ENCODE measurements at regions not wholly inside any gene's neighbourhood (a gene's known extent, or its start where the extent isn't known, plus 50 kb on each side); places are given as distances from the start of the nearest gene placed in this dataset.

- no peak for DNase-seq
- intact Hi-C loops (cut with DNase I), result no loop called here
- no peak overlapping the region for H3K4me3 ChIP-seq (replicated peaks in 1 of 3)
- TF ChIP-seq, protein P1, sequence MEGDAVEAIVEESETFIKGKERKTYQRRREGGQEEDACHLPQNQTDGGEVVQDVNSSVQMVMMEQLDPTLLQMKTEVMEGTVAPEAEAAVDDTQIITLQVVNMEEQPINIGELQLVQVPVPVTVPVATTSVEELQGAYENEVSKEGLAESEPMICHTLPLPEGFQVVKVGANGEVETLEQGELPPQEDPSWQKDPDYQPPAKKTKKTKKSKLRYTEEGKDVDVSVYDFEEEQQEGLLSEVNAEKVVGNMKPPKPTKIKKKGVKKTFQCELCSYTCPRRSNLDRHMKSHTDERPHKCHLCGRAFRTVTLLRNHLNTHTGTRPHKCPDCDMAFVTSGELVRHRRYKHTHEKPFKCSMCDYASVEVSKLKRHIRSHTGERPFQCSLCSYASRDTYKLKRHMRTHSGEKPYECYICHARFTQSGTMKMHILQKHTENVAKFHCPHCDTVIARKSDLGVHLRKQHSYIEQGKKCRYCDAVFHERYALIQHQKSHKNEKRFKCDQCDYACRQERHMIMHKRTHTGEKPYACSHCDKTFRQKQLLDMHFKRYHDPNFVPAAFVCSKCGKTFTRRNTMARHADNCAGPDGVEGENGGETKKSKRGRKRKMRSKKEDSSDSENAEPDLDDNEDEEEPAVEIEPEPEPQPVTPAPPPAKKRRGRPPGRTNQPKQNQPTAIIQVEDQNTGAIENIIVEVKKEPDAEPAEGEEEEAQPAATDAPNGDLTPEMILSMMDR (IDR thresholded peaks at IDR 0.05), result no peak
- TF ChIP-seq POLR2A (IDR thresholded peaks at IDR 0.05), result no peak
- no peaks in the 10 kb centered on the region for H3K27me3 ChIP-seq
- H3K36me3 ChIP-seq, result no peaks in the 10 kb centered on the region
- no peak overlapping the region for H3K27ac ChIP-seq
- WGBS, 2 donors, result 58 to 67% methylated on average over 4 of the region's 4 CpGs
- H3K9me3 ChIP-seq, result no peaks in the 10 kb centered on the region
- H3K4me1 ChIP-seq, result no peaks in the 10 kb centered on the region
These were observed 98.0 kb downstream of the MARCHF4 start for GRCh38 chr2:216274194-216274840.

DNA sequence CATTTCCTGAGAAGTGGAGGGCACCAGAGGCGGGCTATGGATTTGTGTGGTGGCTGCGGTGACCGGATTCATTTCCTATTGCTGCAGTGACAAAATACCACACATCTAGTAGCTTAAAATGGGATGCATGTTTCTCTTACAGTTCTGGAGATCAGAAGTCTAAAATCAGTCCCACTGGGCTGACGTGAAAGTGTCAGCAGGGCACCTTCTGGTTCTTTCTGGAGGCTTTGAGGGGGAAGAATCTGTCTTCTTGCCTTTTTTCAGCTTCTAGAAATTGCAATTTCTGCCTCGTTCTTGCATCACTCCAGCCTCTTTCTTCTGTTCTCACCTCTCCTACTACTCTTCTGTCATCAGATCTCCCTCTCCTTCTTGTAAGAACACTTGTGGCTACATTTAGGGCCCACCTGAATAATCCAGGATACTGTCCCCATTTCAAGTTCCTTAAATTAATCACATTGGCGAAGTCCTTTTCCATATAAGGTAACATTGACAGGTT, 111.2 kb downstream of the MARCHF4 start:
- no peaks in the 10 kb centered on the region for H3K4me1 ChIP-seq
- no peak for TF ChIP-seq POLR2A (IDR thresholded peaks at IDR 0.05)
- TF ChIP-seq, protein P1 (IDR thresholded peaks at IDR 0.05), result no peak
- no peaks in the 10 kb centered on the region for H3K27me3 ChIP-seq
- DNase-seq, result no peak
- no peak overlapping the region for H3K4me3 ChIP-seq (replicated peaks in 1 of 3)
- no peak overlapping the region for H3K27ac ChIP-seq
- no peaks in the 10 kb centered on the region for H3K9me3 ChIP-seq
- intact Hi-C loops (cut with DNase I), result no loop called here
- 92 to 96% methylated on average over 6 of the region's 6 CpGs for WGBS, 2 donors
- H3K36me3 ChIP-seq, result no peaks in the 10 kb centered on the region

- Histone ChIP-seq H3K36me3 (no peaks in the 10 kb centered on the region), H3K4me1 (no peaks in the 10 kb centered on the region), H3K4me3 (replicated peaks in 1 of 3) (no peak overlapping the region), H3K9me3 (no peaks in the 10 kb centered on the region), H3K27ac (no peak overlapping the region), H3K27me3 (no peaks in the 10 kb centered on the region)
- WGBS, 2 donors, result 80 to 86% methylated on average over 4 of the region's 4 CpGs
- intact Hi-C loops (cut with DNase I), result no loop called here
- no peak for DNase-seq
- TF ChIP-seq POLR2A (IDR thresholded peaks at IDR 0.05), result no peak
- TF ChIP-seq, protein P1 (IDR thresholded peaks at IDR 0.05), result no peak
These were observed 111.7 kb downstream of the MARCHF4 start for GRCh38 chr2:216260629-216261028.

DNA sequence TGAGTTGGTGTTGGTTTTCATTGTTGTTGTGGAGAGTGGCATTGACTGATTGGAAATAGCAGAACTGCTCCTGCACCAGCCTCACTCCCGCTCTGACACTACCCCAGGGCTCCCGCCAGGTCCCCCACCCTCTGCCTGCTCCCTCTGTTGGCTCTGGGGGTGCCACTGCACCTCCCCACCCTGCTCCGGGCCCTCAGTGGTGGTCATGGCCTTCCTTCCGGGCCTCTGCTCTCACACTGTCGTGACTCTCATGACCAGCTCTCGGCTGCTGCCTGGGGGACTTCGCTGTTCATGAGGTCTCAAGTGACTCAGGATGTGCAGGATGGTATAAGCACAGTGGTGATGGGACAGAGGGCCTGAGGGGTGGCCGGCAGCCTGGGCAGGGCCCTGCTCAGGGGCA, 113.2 kb downstream of the MARCHF4 start:
- 90% methylated on average over 2 to 7 of the region's 8 CpGs for WGBS, 2 donors
- intact Hi-C loops (cut with DNase I), result no loop called here

GRCh38 chr2:216257089-216257488, 115.2 kb downstream of the MARCHF4 start:
- 78 to 86% methylated on average over 3 of the region's 3 CpGs for WGBS, 2 donors
- intact Hi-C loops (cut with DNase I), result no loop called here
- H3K9me3 ChIP-seq, result no peaks in the 10 kb centered on the region
- no peaks in the 10 kb centered on the region for H3K36me3 ChIP-seq
- no peak for DNase-seq
- H3K4me3 ChIP-seq (replicated peaks in 1 of 3), result no peak overlapping the region
- H3K27me3 ChIP-seq, result no peaks in the 10 kb centered on the region
- no peak for TF ChIP-seq POLR2A (IDR thresholded peaks at IDR 0.05)
- TF ChIP-seq, protein P1 (IDR thresholded peaks at IDR 0.05), result no peak
- no peaks in the 10 kb centered on the region for H3K4me1 ChIP-seq
- no peak overlapping the region for H3K27ac ChIP-seq

More for the DNA sequence above, 113.2 kb downstream of the MARCHF4 start:
- no peak overlapping the region for H3K27ac ChIP-seq
- no peaks in the 10 kb centered on the region for H3K9me3 ChIP-seq
- no peaks in the 10 kb centered on the region for H3K36me3 ChIP-seq
- DNase-seq, result no peak
- TF ChIP-seq, protein P1 (IDR thresholded peaks at IDR 0.05), result no peak
- TF ChIP-seq POLR2A (IDR thresholded peaks at IDR 0.05), result no peak
- H3K4me1 ChIP-seq, result no peaks in the 10 kb centered on the region
- no peak overlapping the region for H3K4me3 ChIP-seq (replicated peaks in 1 of 3)
- H3K27me3 ChIP-seq, result no peaks in the 10 kb centered on the region

All from thyroid gland (tissue), 4 donors.